Inflammatory macrophage (primary cell): ENCODE measurements at regions not wholly inside any gene's neighbourhood (a gene's known extent, or its start where the extent isn't known, plus 50 kb on each side); places are given as distances from the start of the nearest gene placed in this dataset.

Experiments
- DNase-seq, 2 donors: peaks; one replicate each; pipeline ENCODE4 v3.0.0-alpha.2; 2020 to 2022

DNA sequence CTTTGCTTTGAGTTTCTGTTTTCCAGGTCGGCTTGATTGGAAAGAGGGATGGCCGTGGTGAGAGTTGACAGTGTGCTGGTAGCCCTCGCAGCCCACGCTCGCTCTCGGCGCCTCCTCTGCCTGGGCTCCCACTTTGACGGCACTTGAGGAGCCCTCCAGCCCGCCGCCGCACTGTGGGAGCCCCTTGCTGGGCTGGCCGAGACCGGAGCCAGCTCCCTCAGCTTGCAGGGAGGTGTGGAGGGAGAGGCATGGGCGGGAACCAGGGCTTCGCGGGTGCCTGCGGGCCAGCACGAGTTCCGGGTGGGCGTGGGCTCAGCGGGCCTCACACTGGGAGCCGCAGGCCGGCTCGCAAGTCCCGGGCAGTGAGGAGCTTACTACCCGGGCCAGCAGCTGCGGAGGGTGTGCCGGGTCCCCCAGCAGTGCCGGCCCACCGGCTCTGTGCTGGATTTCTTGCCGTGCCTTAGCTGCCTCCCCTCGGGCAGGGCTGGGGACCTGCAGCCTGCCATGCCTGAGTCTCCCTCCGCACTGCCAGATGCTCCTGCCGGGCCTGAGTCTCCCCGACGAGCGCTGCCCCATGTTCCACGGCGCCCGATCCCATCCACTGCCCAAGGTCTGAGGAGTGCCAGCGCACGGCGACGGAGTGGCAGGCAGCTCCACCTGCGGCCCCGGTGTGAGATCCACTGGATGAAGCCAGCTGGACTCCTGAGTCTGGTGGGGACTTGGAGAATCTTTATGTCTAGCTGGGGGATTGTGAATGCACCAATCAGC, 166.4 kb upstream of the FAT1 start:
- DNase-seq: no peak

DNA sequence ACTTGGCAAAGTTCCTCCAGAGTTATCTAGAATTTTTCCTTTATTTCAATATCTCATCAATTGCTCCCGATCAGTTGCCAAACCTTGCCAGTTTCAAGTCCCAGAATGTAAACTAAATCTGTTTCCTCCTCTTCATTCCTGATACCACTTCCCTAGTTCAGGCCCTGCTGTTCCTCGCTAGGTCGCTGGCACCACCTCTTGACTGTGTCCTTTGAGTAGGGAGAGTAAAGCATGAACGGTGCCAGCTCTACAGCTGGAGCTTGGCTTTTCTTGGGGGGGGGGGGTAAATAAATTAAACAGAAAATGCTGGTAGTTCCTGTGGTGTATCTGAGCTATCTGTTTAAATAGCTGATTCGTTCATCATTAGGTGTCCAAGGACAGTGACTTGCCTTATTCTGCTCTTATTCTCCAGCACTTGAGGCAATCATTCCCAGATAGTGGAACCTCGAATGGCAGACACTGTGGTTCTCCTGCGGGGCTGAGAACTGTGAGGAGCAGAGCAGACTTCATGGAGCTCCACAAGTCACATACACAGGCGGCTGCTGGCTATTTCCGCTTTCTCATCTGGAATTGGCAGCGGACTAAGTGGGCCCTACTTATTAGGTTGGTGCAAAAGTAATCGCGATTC, 168.3 kb upstream of the FAT1 start:
- DNase-seq: no peak

DNA sequence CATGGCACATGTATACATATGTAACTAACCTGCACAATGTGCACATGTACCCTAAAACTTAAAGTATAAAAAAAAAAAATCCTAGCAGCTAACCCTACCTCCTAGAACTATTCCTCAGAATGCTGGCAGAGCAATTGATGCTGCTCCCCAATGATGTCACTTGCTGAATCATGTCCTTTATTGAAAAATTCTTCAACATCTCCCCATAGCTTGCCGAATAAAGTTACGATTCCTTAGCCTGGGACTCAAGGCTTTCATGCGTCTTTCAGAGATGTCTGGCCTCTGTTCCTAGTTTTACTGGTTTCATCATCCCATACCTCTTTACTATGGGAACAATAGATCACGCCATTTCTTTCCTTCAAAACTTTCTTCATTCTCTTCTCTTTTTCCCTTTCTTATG, 174.7 kb upstream of the FAT1 start:
- no peak for DNase-seq

GRCh38 chr4:186900232-186900900, 176.7 kb upstream of the FAT1 start:
- DNase-seq: no peak

GRCh38 chr4:186900984-186901383, 177.3 kb upstream of the FAT1 start:
- no peak for DNase-seq

- DNase-seq: no peak
Observed at GRCh38 chr4:186901850-186902249, 178.2 kb upstream of the FAT1 start.

DNA sequence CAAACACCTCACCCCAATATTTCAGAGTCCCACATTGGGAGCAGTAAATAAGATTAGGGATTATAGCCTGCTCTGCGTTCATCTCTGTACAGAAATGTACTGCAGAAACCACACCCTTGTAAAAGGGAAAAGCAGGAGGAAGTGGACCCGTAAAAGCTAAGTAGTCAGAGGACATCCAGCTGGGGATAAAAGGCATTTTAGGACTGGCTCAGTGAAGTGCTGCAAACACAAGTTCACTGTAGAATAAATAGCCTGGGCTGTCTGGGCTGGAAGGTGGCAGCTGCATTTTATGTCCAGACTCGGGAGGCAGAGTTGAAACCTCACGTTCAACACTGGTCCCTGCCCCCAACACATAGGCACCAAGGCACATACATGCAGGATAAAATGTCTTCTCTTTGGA, 178.7 kb upstream of the FAT1 start:
- no peak for DNase-seq

DNA sequence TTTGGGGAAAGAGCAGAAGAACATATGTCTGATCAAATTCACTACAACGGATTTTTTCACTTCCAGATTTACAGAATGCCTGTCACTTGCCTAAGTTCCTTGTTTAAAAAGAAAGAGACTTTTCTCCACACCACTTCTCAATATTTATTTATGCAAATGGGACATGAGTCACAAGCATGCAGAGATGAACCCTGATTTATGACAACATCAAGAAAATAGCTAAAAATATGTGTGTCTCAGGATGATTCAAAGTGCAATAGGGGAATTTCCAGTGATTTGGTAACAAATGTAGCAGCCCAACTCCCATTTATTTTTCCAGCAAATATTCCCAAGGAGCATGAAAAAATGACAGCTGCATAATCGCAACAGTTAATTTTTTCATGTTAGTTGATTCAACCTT, 180.4 kb upstream of the FAT1 start:
- DNase-seq: peak; percentile 1 to 17

DNA sequence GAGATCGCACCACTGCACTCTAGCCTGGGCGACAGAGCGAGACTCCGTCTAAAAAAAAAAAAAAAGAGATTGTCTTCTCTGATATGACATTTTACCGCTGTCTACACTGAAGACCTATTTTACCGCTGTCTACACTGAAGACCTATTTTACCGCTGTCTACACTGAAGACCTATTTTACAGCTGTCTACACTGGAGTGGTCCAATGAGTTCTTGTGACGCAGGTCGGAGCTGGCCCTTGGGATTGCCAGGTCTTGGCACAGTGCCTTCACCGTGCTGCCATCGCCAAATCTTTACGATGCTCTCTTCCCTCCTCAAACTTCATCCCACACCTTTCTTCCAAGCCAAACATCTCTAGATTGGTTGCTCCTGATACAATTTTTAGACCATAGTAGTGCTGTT, 183.1 kb upstream of the FAT1 start:
- no peak for DNase-seq

- DNase-seq: no peak
Observed at GRCh38 chr4:186910385-186910784, 186.7 kb upstream of the FAT1 start.

DNA sequence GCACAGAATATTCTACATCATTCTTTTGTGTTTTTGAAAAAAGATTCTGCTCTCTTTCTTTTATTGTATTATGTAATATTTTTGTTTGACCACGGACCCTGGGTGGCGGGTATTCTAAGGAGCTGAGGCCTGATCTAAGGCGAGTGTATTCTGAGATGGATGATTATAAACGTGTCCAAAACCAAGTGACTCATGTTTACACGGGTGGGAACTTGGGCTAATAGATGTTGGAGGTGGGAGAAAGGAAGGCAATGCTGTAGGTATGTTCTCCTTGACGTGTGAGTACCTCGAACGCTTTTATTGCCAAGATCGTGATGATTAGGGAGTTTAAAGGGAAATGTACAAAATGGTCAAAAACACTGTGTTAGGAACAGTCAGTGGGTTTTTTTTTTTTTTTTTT, 188.9 kb upstream of the FAT1 start:
- no peak for DNase-seq

- DNase-seq: no peak
Observed at GRCh38 chr4:186915816-186916215, 192.2 kb upstream of the FAT1 start.

- DNase-seq: no peak
Observed at GRCh38 chr4:186917136-186917535, 193.5 kb upstream of the FAT1 start.

DNA sequence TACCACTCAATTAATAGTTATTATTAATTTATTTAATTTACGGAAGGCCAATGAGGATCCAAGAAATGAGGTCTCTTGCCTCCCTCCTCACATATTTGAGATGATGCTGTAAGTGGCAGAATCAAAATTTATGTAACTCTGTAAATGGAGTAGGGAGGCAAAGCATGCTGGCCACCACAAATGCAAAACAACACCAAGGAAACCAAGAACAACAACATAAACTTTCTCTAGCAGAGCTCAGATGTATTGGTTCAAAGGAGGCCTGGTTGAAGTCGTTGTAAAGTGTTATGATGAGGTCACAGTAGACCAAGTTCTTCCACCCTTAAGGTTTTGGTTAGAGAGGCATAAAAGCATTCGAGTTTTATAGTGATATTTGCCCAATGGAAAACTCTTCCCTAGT, 194.8 kb upstream of the FAT1 start:
- no peak for DNase-seq

- DNase-seq: no peak
Observed at GRCh38 chr4:186919340-186919739, 195.7 kb upstream of the FAT1 start.

GRCh38 chr4:186920483-186920882, 196.8 kb upstream of the FAT1 start:
- DNase-seq: no peak

DNA sequence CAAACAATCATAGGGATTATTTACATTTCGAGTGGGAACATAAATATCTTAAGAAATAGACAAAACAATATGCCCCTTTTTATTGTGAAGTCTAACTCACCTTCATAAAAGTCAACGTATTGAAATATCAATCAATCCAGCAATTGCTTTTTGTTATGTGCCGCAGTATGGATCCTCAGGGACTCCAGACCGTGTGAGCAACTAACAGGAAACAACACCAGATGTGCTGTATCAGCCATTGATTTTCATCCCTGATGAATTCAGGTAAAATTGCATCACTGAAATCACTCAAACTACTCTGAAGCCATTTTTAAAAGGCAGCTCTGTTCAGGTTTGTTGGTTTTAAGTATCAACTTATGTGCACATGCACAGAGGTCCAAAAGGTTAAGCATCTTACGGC, 197.3 kb upstream of the FAT1 start:
- DNase-seq: no peak

GRCh38 chr4:186924723-186925122, 201.1 kb upstream of the FAT1 start:
- no peak for DNase-seq

GRCh38 chr4:186927624-186928023, 204.0 kb upstream of the FAT1 start:
- DNase-seq: no peak

DNA sequence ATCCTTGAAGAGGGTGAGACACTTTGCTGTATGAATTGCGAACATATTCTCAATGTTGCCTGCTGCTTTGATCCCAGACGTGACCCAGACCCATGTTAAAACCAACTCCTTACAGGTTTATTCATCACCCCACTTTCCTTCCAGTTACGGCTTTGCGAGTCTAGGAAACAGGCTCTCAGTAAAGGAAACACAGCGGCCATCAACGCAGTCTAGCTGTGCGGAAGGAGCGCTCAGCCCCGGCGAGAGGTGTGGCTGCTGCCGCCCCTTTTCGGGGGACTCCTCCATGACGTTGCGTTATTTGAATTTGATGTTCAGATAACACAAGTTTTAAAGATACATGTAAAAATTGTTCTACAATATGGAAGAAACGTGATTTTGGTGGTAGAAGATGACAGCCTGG, 206.4 kb upstream of the FAT1 start:
- no peak for DNase-seq

GRCh38 chr4:186931519-186931918, 207.9 kb upstream of the FAT1 start:
- no peak for DNase-seq

DNA sequence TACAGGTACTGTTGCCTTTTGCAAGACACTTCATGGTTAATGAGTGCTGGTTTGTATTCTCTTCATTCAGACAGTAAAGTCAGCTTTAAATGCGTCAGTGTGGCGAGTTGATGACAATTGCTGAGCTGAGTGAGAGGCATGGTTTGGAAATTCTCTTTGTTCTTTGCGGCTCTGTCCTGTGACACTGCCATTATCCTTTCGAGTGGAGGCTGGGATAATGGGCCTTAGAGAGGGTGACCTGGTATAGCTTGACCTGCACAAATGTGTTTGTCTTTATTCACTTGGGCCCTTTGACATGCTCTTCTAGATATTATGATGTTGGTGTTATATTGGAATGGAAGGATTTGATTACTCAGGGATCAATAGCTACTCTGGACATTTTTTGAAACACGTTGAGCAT, 208.5 kb upstream of the FAT1 start:
- no peak for DNase-seq

DNA sequence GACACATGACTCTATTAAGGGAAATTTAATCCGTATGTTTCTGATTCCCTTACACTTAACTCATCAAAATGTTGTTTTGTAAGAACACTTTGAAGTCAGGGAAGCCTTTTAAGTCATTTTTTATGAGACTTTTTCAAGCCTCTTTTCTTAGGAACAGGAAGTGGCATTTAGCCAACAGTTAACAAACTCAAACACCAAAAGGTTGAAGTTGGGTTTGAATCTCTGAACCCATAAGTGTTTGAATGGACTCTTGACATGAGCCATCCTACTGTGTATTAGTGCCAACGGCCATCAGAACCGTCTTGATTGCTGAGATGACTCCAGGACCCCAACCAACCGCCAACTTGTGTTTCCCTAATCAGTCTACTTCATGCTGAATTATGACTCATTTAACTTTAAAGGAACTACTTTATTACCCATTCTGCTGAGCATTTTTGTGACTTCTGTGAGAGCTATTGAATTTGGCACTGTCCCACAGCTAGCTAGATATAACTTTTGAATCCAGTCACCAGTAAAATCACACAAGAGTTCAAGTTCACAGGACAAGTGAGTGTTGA, 209.1 kb upstream of the FAT1 start:
- DNase-seq: no peak

DNA sequence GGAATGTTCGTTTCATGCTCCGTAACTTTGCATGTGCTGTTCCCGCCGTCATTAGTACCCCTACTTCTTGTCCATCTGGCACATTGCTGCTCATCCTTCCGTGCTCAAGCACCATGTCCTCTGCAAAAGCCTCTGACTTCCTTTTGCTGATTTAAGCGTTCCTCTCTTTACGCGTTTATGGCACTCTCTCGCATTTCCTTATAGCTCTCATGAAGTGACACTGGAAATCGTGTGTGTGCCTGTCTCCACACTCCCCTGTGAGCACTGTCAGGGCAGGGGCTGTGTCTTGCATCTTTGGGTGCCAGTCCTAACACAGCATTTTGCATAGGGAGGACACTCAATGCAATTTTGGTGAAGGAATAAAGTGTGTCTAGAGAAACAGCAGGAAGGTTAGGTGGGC, 210.6 kb upstream of the FAT1 start:
- no peak for DNase-seq
